Fibroblast of skin of abdomen (primary cell): ENCODE measurements at regions not wholly inside any gene's neighbourhood (a gene's known extent, or its start where the extent isn't known, plus 50 kb on each side); places are given as distances from the start of the nearest gene placed in this dataset.
"Not testable (repeated sequence)": the region's sequence is repeated elsewhere in the genome, so short reads cannot be mapped to it uniquely, and the experiment has no call there.

ENCODE experiments used
- DNase-seq: peaks from one replicate; pipeline ENCODE4 v3.0.0-alpha.2; 2013

DNA sequence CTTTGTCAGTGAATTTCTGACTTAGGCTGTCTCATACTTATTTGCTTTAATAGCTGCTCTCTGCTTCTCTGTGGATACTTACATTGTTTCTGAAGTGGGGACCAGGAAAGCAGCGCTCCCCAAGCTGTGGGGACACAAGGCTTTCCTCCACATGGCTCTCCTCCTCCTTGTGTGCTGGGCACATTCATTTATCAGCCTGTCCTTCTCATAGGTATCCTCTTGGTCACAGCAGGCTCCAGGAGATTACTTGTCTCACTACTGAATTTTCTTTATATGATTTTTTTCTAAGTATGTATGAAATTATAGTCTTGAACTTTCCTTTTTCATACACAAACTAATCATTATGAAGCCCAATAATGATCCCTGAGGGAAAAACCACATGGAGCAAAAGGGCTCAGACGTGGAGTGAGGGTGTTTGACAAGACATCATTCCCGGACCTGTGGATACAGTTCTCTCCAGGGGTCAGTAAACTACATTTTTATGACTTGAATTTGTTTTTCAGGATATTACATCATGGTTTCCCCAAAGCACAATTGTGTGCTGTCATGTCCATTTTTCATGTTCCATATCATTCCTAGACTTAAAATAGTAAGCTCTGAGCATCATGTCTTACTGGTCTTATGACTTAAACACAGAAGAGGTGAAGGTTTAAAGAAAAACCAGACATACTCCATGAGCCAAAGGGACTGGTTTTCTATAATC lies 234.5 kb downstream of the PCSK1 start:
- DNase-seq, result peak; percentile 71

- DNase-seq, result not testable (repeated sequence)
Observed at GRCh38 chr5:96197767-96198166, 235.3 kb downstream of the PCSK1 start.

DNA sequence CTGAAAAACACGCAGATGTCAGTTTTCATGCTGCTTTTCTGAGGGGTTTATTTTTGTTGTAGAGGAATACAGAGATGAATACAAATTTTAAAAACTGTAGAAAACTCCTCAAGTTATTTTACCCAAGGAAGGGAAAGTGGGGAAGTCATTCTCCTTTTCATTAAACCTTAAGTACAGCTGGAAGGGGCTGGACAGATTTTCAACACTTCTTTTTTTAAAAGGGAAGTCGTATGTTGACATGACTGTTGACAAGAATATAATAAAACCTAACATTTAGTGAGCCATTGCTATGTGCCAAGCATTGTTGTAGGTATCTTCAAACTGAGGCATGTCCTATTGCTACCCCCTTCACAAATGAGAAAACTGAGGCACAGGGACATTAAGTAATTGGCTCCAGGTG lies 235.7 kb upstream of the ELL2 start:
- no peak for DNase-seq

DNA sequence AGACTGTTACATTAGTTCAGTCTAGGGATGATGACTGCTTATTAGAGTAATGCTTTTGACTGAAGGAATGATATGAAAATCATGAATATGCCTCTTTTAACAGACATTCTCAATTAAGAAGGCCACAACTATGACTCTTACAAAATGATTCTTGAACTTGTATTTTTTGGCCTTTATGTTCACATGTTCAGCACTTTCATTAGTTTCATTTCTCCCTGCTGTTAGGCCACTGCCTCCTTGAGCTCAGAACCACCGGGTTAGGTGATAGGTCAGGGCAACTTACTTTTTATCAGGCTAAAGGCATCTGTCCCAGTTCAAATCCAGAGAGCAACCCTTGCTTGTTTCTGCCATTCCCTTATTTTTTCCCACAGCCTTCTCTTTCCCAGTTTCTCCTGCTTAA lies 235.2 kb upstream of the ELL2 start:
- DNase-seq, result peak; percentile 42

DNA sequence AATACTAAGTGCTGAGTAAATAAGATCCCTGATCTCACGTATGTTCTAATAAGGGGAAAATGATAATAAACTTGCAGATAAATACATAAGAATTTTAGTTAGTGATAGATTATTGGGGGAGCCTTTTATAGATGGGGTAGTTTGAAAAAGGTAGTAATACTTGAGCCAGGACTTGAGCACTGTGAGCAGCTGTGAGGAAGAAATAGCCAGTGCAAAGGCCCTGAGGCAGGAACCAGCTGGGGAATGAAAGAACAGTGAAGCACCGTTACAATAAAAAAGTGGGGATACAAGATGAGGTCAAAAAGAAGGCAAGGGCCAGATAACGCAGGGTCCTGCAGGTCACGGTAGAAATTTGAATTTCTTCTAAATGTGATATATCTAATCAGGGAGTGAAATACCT lies 234.8 kb upstream of the ELL2 start:
- DNase-seq, result no peak

- DNase-seq, result peak; percentile 63
Observed at GRCh38 chr5:96195123-96195522, 233.5 kb upstream of the ELL2 start.

- DNase-seq, result no peak
Observed at GRCh38 chr5:96194593-96194992, 232.9 kb upstream of the ELL2 start.

GRCh38 chr5:96193946-96194345 lies 232.3 kb upstream of the ELL2 start:
- DNase-seq, result no peak

DNA sequence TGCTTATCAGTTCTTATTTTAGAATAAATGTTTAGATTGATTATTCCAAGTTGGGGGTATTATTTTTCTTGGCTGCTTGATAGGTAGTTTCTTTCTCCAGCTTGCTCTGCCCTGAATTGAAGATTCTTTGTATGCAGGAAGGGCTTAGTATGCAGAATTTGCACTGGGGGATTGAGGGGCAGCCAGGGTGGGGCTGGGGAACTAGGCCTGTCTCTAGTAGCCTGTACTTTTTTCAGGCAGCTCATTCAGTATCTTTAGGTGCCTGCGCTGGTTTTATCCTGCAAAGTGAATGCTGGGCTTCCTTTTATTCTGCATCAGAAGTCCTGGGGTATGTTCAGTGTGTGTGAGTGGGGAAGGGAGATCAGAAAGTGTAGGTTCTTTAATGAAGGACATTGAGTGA lies 228.3 kb upstream of the ELL2 start:
- DNase-seq, result no peak

DNA sequence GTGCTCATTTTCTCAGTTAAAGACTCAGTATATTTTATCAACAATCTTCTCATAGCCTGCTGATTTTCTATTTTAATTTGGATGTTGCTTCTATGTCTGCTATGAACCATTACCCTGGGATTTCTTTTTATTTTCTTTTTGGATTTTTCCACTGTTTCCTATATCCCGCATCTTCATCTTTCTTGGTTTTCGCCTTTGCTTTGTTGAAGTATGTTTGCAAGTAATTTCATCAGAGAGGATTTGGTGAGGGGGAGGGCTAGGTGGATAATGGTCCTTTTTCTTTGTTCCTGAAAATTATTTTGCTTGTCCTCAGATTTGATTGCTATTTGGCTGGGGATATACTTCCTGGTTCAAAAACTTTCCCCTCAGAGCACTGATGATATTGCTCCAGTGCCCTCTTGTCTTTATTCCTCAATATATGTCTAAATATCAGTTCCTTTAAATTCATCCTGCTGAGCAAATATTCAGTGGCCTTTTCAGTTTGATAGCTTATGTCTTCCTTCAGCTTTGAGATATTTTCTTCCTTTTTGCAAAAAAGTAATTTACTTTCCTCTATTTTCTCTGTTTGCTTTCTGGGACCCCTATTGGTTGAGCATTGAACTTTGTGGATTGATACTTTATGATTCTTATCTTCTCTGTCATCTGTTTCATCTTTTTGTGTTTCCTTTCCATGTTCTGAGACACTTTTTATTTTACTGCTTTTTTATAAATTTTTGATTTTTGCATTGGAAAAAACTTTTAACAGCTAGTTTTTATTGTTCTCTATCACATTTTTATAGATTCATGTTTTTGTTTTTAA lies 227.6 kb upstream of the ELL2 start:
- DNase-seq, result no peak

GRCh38 chr5:96187309-96188027 lies 225.8 kb upstream of the ELL2 start:
- no peak for DNase-seq

DNA sequence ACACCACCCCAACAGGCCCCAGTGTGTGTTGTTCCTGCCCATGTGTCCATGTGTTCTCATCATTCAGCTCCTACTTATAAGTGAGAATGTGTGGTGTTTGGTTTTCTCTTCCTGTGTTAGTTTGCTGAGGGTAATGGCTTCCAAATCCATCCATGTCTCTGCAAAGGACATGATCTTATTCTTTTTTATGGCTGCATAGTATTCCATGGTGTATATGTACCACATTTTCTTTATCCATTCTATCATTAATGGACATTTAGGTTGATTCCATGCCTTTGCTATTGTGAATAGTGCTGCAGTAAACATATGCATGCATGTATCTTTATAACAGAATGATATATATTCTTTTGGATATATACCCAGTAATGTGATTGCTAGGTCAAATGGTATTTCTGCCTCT lies 222.9 kb upstream of the ELL2 start:
- not testable (repeated sequence) for DNase-seq

- DNase-seq, result no peak
Observed at GRCh38 chr5:96180684-96181435, 219.2 kb upstream of the ELL2 start.

GRCh38 chr5:96177303-96177869 lies 215.7 kb upstream of the ELL2 start:
- peak; percentile 88 for DNase-seq

- peak; percentile 37 for DNase-seq
Observed at GRCh38 chr5:96176022-96176421, 214.4 kb upstream of the ELL2 start.

DNA sequence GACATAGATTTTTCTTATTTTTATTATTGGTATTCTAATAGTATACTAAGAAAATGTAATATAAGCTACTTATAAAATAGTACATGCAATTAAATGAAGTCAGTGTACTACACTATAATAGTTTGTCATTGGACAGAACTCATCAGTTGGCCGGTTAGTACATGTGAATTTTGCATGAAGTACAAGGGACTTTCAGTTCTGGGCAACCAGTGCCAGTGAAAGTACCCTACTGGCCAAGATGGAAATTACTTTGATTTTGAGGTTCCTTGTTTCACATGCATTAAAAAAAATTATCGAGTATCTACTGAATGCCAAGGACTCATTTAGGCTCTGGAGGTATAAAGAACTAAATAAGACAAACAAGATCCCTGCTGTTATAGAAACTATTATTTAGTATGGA lies 213.4 kb upstream of the ELL2 start:
- DNase-seq, result no peak

DNA sequence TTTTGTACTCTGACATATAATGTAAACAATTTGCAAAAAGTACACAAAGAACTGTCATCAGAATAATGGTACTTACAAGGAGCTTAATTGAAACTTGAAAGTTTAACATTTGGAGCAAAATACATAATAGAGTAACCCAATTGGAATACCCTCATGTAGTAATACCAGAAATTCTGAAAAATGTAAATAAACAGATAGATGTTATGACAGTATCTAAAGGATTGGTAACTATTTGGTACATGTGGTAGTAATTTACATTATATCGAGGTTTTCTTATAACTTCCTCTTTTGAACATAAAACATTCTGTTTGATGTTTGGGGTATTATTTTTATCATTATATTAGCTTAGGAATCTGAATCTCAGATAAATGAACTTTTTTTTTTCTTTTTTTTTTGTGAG lies 211.7 kb upstream of the ELL2 start:
- DNase-seq, result peak; percentile 34

- DNase-seq, result peak; percentile 97
Observed at GRCh38 chr5:96172436-96172835, 210.8 kb upstream of the ELL2 start.

- DNase-seq, result not testable (repeated sequence)
Observed at GRCh38 chr5:96171973-96172372, 210.3 kb upstream of the ELL2 start.

- DNase-seq, result not testable (repeated sequence)
Observed at GRCh38 chr5:96170481-96171125, 209.0 kb upstream of the ELL2 start.

DNA sequence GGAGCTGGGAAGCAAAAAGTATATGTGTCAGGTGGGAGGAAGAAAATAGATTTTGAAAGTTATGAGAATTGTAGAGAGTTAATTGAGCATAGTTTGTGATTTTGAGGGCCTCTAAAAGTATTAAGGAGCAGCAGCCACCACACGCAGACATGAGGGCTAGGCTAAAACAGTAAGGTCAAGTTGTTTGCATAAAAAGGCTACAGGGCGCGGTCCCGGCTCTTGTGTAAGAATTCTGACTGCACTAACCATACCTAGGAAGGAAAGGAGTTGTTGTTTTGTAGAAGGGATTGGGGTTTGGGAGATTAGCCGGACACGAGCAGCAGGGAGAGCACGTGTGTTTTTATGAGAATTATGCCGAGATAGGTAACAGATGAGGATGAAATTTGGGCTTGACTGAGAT lies 207.2 kb upstream of the ELL2 start:
- not testable (repeated sequence) for DNase-seq

- DNase-seq, result no peak
Observed at GRCh38 chr5:96159043-96159442, 197.4 kb upstream of the ELL2 start.
